ENCODE measurements at regions not wholly inside any gene's neighbourhood (a gene's known extent, or its start where the extent isn't known, plus 50 kb on each side); places are given as distances from the start of the nearest gene placed in this dataset.

GRCh38 chr13:34247596-34247995, 429.6 kb downstream of the RFC3 start:
- TF ChIP-seq, protein P1, sequence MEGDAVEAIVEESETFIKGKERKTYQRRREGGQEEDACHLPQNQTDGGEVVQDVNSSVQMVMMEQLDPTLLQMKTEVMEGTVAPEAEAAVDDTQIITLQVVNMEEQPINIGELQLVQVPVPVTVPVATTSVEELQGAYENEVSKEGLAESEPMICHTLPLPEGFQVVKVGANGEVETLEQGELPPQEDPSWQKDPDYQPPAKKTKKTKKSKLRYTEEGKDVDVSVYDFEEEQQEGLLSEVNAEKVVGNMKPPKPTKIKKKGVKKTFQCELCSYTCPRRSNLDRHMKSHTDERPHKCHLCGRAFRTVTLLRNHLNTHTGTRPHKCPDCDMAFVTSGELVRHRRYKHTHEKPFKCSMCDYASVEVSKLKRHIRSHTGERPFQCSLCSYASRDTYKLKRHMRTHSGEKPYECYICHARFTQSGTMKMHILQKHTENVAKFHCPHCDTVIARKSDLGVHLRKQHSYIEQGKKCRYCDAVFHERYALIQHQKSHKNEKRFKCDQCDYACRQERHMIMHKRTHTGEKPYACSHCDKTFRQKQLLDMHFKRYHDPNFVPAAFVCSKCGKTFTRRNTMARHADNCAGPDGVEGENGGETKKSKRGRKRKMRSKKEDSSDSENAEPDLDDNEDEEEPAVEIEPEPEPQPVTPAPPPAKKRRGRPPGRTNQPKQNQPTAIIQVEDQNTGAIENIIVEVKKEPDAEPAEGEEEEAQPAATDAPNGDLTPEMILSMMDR (IDR thresholded peaks at IDR 0.05; ENCODE audit: extremely low read depth in 1 of 2, insufficient read depth in 1 of 2, low read depth in 1 of 2, low read length in 2 of 2) = no peak
- TF ChIP-seq POLR2AphosphoS5 (IDR thresholded peaks at IDR 0.05; ENCODE audit: insufficient read depth, low read depth, low read length) (no peak), EZH2 (IDR thresholded peaks at IDR 0.05; ENCODE audit: borderline replicate concordance, low read depth, low read length, severe bottlenecking) (no peak), JUN (IDR thresholded peaks at IDR 0.05; ENCODE audit: borderline replicate concordance, insufficient read depth, insufficient read length, low read depth) (no peak), FOS (IDR thresholded peaks at IDR 0.05; ENCODE audit: borderline replicate concordance, insufficient read depth, low read length) (no peak), GATA2 (IDR thresholded peaks at IDR 0.05; ENCODE audit: insufficient read depth, insufficient read length, low read depth, low read length) (no peak)
